Gastroesophageal sphincter (tissue), 3 donors: ENCODE measurements at regions not wholly inside any gene's neighbourhood (a gene's known extent, or its start where the extent isn't known, plus 50 kb on each side); places are given as distances from the start of the nearest gene placed in this dataset.

Experiments used
- EP300 ChIP-seq: sonication (generic); formaldehyde crosslinking; IDR thresholded peaks from one replicate; pipeline ENCODE4 v1.6.1; 2017; ENCODE audit warnings: antibody characterized with exemption, mild to moderate bottlenecking
- POLR2A ChIP-seq, 2 donors: fragments of 450-650 bp; IDR thresholded peaks; one replicate each; pipeline ENCODE4 v1.6.1; 2017; ENCODE audit warnings: antibody characterized with exemption in 2 of 2, mild to moderate bottlenecking in 2 of 2, moderate library complexity in 1 of 2
- TF ChIP-seq, protein P1 (sequence below), 4 experiments: fragments of 200-600 bp in 2 of 4; fragments of 450-650 bp in 2 of 4; sonication (generic) in 1 of 4; IDR thresholded peaks; one replicate each; pipeline ENCODE4 v1.5.1; 2017 to 2019; ENCODE audit warnings: antibody characterized with exemption in 4 of 4, mild to moderate bottlenecking in 2 of 4, moderate library complexity in 2 of 4

DNA sequence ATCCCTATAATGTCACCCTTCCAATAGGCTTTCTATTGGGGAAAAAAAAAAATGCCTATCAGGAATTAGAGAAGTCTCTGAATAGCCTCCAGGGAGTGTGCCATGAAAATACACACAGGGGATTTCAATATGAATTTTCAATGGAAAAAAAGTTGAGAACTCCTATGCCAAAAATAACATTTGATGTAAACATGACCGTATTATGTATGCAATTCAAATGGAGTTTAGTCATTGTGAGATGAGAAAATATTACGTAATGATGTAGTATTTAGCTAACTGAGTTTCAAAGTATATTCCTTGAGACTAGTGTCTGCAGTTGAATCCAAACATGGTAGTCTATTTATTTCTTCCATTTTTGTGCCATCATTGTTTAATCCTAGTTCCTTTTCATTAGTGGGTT, 182.3 kb downstream of the BLID start:
- TF ChIP-seq EP300 (no peak), POLR2A (IDR thresholded peaks at IDR 0.05) (no peak)
- TF ChIP-seq, protein P1, sequence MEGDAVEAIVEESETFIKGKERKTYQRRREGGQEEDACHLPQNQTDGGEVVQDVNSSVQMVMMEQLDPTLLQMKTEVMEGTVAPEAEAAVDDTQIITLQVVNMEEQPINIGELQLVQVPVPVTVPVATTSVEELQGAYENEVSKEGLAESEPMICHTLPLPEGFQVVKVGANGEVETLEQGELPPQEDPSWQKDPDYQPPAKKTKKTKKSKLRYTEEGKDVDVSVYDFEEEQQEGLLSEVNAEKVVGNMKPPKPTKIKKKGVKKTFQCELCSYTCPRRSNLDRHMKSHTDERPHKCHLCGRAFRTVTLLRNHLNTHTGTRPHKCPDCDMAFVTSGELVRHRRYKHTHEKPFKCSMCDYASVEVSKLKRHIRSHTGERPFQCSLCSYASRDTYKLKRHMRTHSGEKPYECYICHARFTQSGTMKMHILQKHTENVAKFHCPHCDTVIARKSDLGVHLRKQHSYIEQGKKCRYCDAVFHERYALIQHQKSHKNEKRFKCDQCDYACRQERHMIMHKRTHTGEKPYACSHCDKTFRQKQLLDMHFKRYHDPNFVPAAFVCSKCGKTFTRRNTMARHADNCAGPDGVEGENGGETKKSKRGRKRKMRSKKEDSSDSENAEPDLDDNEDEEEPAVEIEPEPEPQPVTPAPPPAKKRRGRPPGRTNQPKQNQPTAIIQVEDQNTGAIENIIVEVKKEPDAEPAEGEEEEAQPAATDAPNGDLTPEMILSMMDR (IDR thresholded peaks at IDR 0.05), result no peak
